GM18951 (cell line): ENCODE measurements at regions not wholly inside any gene's neighbourhood (a gene's known extent, or its start where the extent isn't known, plus 50 kb on each side); places are given as distances from the start of the nearest gene placed in this dataset.
A peak's percentile ranks its signal among the peaks of the same experiment; 100 is the strongest.

Source experiments
- POLR2A ChIP-seq: IDR thresholded peaks from 4 replicates; pipeline ENCODE4 v1.6.1; 2011; ENCODE audit warnings: mild to moderate bottlenecking; ENCODE audit not compliant: insufficient read length, insufficient read depth; ENCODE audit errors: extremely low read depth
- in situ Hi-C: fragments of 300-500 bp; cut with MboI; formaldehyde crosslinking; loops from one replicate; pipeline ENCODE4 v1.12.0; 2022; ENCODE audit warnings: low sequenced_read_pairs, mixed read lengths, inconsistent platforms; ENCODE audit not compliant: unreplicated experiment

DNA sequence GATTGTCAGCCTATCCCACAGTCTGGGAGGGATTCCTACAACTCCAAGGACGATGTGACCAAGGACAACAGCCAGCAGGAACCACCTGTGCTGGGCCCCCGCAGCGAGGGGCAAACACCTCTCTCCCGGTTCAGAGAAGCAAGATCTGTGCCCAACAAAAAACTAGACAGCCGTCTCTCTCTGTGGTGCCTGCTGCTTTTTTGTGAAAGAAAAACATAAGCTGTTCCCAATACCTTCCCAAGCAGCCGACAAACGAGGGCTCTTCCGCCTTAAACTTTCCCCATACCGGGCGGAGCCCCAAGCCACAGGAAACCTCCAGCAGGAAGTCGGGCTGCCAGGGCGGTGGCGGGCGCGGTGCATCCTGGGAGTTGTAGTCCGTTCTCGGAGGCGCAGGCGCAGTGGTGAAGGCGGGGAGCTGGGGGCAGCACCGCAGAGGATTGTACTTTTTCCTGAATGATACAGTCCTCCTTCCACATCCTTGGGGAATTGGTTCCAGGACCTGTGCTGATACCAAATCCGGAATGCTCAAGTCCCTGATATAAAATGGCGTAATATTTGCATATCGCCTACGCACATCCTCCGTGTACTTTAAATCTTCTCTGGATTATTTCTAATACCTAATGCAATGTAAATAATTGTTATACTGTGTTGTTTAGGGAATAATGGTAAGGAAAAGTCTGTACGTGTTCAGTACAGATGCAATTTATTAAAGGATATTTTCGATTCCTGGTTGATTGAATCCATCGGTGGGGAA lies 63.1 kb upstream of the IRF2 start:
- peak; percentile 65 for TF ChIP-seq POLR2A
- in situ Hi-C loops, result no loop called here

DNA sequence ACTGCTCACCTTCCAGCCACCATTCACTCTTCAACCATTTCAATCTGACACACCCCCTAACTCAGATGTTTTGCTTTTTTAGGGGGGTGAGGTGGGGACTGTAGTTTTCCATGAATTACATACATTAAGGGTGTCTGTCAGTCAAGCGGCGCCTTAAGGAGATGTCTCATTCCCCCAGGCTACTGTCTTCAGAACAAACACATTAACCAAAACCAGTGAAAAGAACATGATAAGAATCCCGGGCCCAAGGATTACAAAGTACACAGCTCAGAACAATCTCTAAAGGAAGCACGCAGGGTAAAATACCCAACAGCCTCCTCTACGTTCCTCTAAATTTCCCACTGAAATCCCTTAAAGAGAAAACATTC lies 62.5 kb upstream of the IRF2 start:
- in situ Hi-C loops, result no loop called here
- TF ChIP-seq POLR2A, result no peak

DNA sequence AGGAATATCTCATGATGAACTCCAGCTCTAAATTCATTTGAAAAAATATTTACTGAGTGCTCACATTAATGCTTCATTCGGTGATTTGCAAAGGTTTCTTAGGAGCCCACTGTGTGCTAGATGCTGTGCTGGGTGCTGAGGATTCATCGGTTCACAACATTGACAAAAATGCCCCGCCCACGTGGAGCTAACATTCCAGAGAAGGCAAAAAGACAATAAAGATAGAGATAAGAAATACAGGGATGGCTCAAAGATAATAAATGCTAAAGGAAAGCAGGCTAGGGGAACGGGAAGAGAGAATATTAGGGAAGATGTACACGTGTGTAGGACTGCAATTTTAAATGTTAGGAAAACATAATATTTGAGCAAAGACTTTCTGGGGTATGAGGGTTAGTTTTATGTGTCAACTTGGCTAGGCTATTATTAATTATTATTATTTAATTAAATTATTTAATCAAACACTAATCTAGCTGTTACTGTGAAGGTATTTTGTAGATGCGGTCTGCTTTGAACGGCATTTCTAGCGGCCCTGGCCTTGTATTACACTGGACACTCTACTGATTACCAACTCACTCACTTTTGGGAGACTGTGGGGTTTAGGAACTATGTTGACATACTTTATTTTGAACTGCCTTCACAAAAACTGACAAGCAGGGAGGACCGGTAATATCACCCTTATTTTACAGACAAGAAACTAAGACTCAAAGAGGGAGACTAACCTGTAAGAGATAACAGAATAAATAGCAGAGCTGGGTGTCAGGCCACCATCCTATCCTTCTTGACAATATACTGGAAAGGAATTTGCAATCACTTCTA lies 61.9 kb upstream of the IRF2 start:
- TF ChIP-seq POLR2A, result no peak
- in situ Hi-C loops, result no loop called here

DNA sequence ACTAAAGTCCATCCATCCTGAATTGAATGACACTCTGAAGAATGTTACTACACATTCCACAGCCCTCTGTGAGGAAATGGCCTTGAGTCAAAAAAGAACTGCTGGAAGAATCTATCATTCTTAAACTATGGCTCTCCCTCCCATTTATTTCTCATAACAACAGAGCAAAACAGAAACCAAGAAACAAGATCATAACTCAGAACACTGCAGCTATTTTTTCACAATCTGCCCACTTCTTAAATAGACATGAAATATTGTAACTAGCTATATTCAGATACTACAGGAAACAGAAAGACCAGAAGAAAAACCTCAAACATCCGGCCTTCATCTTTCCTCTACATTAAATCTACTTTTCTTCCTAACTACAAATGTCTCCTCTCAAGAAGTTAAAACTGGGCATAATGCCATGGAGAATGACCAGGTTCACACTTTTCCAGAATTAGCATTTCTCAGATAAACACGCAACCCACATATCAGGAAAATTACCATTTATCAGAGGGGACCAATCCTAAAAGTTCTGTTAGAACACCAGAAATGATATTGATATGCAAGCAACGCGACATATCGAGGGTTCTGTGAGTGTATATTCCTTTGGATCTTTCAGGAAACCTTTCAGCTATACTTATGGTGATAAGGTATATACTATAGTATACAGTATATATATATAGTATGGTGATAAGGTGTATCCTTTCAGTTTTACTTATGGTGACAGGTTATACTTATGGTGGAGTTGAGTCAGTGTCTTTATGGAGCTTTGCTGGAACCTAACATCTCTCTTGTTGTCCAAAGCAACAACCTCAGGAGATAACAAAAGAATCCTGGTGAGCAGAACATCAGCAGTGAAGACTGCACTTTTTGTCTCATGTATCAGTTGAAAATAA lies 60.4 kb upstream of the IRF2 start:
- in situ Hi-C loops, result loop anchor here (5.0 kb wide), 1 partner anchor 272 kb away; no protein-coding TSS in a partner anchor

DNA sequence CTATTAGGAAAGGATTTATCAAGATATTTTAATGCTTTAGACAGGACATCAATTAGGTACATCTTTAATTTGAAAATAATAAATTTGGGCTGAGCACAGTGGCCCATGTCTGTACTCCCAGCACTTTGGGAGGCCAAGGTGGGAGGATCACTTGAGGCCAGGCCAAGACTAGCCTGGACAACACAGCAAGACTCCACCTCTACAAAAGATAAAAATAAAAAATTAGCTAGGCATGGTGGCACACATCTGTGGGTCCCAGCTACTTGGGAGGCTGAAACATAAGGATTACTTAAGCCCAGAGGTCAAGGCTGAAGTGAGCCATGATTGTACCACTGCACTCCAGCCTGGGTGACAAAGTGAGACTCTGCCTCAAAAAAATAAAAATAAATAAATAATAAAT lies 59.6 kb upstream of the IRF2 start:
- in situ Hi-C loops, result loop anchor here (5.0 kb wide), 1 partner anchor 272 kb away; no protein-coding TSS in a partner anchor
- no peak for TF ChIP-seq POLR2A

More for the DNA sequence above, 60.4 kb upstream of the IRF2 start:
- no peak for TF ChIP-seq POLR2A

DNA sequence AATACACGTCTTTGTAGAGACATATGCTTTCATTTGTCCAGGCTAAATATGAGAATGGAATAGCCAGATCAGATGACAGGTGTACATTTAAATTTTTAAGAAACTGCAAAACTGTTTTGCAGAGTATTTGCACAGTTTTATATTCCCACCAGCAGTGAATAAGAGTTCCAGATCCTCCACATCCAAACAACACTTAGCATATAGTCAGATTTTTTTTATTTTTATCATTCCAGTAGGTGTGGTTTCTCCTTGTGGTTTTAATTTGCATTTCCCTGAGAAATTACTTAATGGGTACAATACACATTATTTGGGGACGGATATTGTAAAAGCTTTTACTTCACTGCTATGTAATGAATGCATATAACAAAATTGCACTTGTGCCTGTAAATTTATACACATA lies 56.7 kb upstream of the IRF2 start:
- TF ChIP-seq POLR2A, result no peak
- in situ Hi-C loops, result loop anchor here (5.0 kb wide), 1 partner anchor 269 kb away; no protein-coding TSS in a partner anchor

DNA sequence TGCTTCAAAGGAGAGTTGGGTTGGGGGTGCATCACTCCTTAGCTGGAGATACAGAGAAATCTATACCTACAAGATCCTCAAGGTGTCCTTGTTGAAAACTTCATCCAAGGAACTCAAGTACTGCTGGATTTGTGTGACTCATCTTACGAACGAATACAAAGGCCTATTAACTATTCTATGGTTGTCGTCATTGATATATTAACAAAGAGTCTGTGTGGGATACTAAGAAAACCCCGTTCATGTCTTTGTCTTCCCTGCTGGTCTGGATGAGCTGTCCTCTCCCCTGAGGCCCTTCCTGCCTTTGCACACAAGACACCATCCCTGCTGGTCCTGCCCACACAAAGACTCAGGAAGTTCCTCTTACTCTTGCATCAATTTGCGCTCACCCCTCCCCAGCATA lies 54.9 kb upstream of the IRF2 start:
- in situ Hi-C loops, result no loop called here
- TF ChIP-seq POLR2A, result no peak

DNA sequence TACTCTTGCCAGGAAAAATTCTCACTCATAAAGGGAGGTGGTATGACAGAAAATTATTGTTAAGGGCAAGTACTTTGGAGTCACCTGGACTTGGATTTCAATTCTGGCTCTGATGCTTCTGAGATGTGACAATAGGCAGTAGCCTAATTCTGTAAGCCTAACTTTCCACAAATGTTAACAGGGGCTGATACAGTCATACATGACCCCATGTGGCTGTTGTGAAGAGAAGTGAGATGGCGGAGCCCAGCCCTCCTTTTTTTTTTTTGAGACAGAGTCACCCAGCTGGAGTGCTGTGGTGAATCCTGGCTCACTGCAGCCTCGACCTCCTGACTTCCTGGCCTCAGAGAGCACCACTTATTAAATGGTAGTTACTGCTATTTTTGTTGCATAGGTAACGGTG lies 54.4 kb upstream of the IRF2 start:
- TF ChIP-seq POLR2A, result no peak
- in situ Hi-C loops, result no loop called here

DNA sequence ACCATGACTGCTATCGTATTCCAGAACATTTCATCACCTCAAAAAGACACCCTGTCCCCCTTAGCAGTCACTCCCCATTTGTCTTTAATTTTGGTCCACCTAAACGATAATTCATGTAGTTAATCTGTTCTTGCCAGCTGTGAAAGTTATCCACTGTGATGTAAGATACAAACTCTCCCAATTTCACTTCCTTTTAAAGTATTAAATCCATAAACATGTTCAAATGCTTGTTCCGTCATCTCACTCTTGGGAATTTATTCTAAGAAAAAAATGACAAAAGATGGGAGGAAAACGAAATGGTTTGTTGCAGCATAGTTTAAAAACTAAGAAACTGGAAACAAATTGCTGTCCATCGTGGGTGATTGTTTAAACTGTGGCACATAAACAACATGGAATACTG lies 53.7 kb upstream of the IRF2 start:
- in situ Hi-C loops, result no loop called here
- TF ChIP-seq POLR2A, result no peak

DNA sequence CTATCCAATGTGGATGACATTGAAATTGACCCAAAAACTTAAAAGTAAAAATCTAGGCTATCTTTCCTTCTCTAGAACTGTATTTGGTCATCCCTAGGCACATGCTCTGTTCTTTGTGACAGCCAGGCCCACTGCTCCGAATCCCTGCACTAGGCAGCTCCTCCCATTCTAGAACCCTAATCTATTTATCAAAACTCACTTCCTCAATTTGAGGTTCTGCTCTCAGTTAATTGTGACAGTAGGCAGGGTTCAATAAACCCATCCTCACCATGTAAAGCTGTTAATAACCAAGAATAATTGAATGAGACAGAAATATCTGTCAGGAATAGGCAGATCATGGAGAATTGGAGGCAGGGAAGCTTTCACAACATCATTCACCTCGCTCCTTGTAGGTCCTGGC lies 51.9 kb upstream of the IRF2 start:
- TF ChIP-seq POLR2A, result no peak
- in situ Hi-C loops, result no loop called here
